ENCODE measurements at regions not wholly inside any gene's neighbourhood (a gene's known extent, or its start where the extent isn't known, plus 50 kb on each side); places are given as distances from the start of the nearest gene placed in this dataset.

- Histone ChIP-seq H3F3A (ENCODE audit: control insufficient read depth, insufficient read depth) (no peaks in the 10 kb centered on the region), H3K9me3 (ENCODE audit: control insufficient read depth, insufficient read depth, low read length) (no peaks in the 10 kb centered on the region), H4K20me1 (ENCODE audit: control insufficient read depth, insufficient read depth, low read depth, low read length) (no peaks in the 10 kb centered on the region), H3K27me3 (ENCODE audit: control insufficient read depth, low read length) (peaks cover 14% of the 10 kb centered on the region), H3K79me2 (ENCODE audit: control insufficient read depth, low read length) (no peaks in the 10 kb centered on the region), H3K4me2 (ENCODE audit: low read length) (no peak overlapping the region), H3K27ac (ENCODE audit: low read depth, low read length) (no peak overlapping the region), H3K4me3 (ENCODE audit: low read length) (no peak overlapping the region), H3K9me2 (replicated peaks; ENCODE audit: control insufficient read depth, low read length) (no peaks in the 10 kb centered on the region), H3K4me1 (ENCODE audit: control insufficient read depth, low read length) (no peaks in the 10 kb centered on the region), H3K36me3 (ENCODE audit: control insufficient read depth, low read length) (no peaks in the 10 kb centered on the region)
- TF ChIP-seq CTCF (IDR thresholded peaks at IDR 0.05; ENCODE audit: low read depth, low read length, poor library complexity, severe bottlenecking) (no peak), EZH2phosphoT487 (IDR thresholded peaks at IDR 0.05; ENCODE audit: borderline replicate concordance, low read length) (no peak)
Measured at GRCh38 chr1:29502225-29502910, 266.0 kb downstream of the PTPRU start.

GRCh38 chr1:29501227-29501976 is 265.1 kb downstream of the PTPRU start:
- Histone ChIP-seq H3K79me2 (ENCODE audit: control insufficient read depth, low read length) (no peaks in the 10 kb centered on the region), H3F3A (ENCODE audit: control insufficient read depth, insufficient read depth) (no peaks in the 10 kb centered on the region), H3K27ac (ENCODE audit: low read depth, low read length) (no peak overlapping the region), H4K20me1 (ENCODE audit: control insufficient read depth, insufficient read depth, low read depth, low read length) (no peaks in the 10 kb centered on the region), H3K9me2 (replicated peaks; ENCODE audit: control insufficient read depth, low read length) (no peaks in the 10 kb centered on the region), H3K4me3 (ENCODE audit: low read length) (no peak overlapping the region), H3K4me1 (ENCODE audit: control insufficient read depth, low read length) (no peaks in the 10 kb centered on the region), H3K9me3 (ENCODE audit: control insufficient read depth, insufficient read depth, low read length) (no peaks in the 10 kb centered on the region), H3K4me2 (ENCODE audit: low read length) (no peak overlapping the region), H3K27me3 (ENCODE audit: control insufficient read depth, low read length) (peaks cover 14% of the 10 kb centered on the region), H3K36me3 (ENCODE audit: control insufficient read depth, low read length) (no peaks in the 10 kb centered on the region)
- TF ChIP-seq EZH2phosphoT487 (IDR thresholded peaks at IDR 0.05; ENCODE audit: borderline replicate concordance, low read length) = no peak
- no peak for TF ChIP-seq CTCF (IDR thresholded peaks at IDR 0.05; ENCODE audit: low read depth, low read length, poor library complexity, severe bottlenecking)

GRCh38 chr1:29500651-29501050 is 264.3 kb downstream of the PTPRU start:
- Histone ChIP-seq H3K27me3 (ENCODE audit: control insufficient read depth, low read length) (peaks cover 11% of the 10 kb centered on the region), H3K79me2 (ENCODE audit: control insufficient read depth, low read length) (no peaks in the 10 kb centered on the region), H3F3A (ENCODE audit: control insufficient read depth, insufficient read depth) (no peaks in the 10 kb centered on the region), H3K36me3 (ENCODE audit: control insufficient read depth, low read length) (no peaks in the 10 kb centered on the region), H4K20me1 (ENCODE audit: control insufficient read depth, insufficient read depth, low read depth, low read length) (no peaks in the 10 kb centered on the region), H3K9me2 (replicated peaks; ENCODE audit: control insufficient read depth, low read length) (no peaks in the 10 kb centered on the region), H3K4me2 (ENCODE audit: low read length) (no peak overlapping the region), H3K4me1 (ENCODE audit: control insufficient read depth, low read length) (no peaks in the 10 kb centered on the region), H3K9me3 (ENCODE audit: control insufficient read depth, insufficient read depth, low read length) (no peaks in the 10 kb centered on the region), H3K27ac (ENCODE audit: low read depth, low read length) (no peak overlapping the region), H3K4me3 (ENCODE audit: low read length) (no peak overlapping the region)
- no peak for TF ChIP-seq CTCF (IDR thresholded peaks at IDR 0.05; ENCODE audit: low read depth, low read length, poor library complexity, severe bottlenecking)
- no peak for TF ChIP-seq EZH2phosphoT487 (IDR thresholded peaks at IDR 0.05; ENCODE audit: borderline replicate concordance, low read length)
